SK-N-SH (cell line): ENCODE measurements at regions not wholly inside any gene's neighbourhood (a gene's known extent, or its start where the extent isn't known, plus 50 kb on each side); places are given as distances from the start of the nearest gene placed in this dataset.

ENCODE experiments used
- CTCF ChIA-PET: fragments of 300-600, 350-600 bp; formaldehyde crosslinking; extraction: SDS; loops from one replicate; lab custom pipeline; 2021; lab: Yijun Ruan, JAX
- POLR2A ChIA-PET: fragments of 350-600 bp; sonication (Branson Sonifier 250); formaldehyde crosslinking; extraction: SDS; loops from one replicate; lab custom pipeline; 2020; ENCODE audit warnings: antibody characterized with exemption, inconsistent platforms; lab: Yijun Ruan, JAX
- DNase-seq: peaks from one replicate; pipeline ENCODE4 v3.0.0; 2012
- H2AFZ ChIP-seq: fragments of 200-600 bp; sonication (generic); 2 replicates; pipeline ENCODE4 v1.8.1; 2016; ENCODE audit warnings: antibody characterized with exemption, mild to moderate bottlenecking, low read depth
- H3F3A ChIP-seq: fragments of 200-600 bp; sonication (generic); replicated peaks from 2 replicates; pipeline ENCODE3; 2016; ENCODE audit warnings: antibody characterized with exemption, mild to moderate bottlenecking; ENCODE audit not compliant: insufficient read depth
- H3K27ac ChIP-seq, 2 experiments: fragments of 200-500 bp in 1 of 2; fragments of 200-600 bp in 1 of 2; sonication (Bioruptor generic) in 1 of 2; sonication (generic), shearing (Covaris generic) in 1 of 2; 2 replicates each; pipeline versions ENCODE4 v1.5.1 to v1.6.1; 2014 to 2016; ENCODE audit warnings: low read depth in 2 of 2, inconsistent platforms in 1 of 2, low read length in 1 of 2, mild to moderate bottlenecking in 1 of 2, mixed read lengths in 1 of 2
- H3K27me3 ChIP-seq: fragments of 200-600 bp; sonication (generic), shearing (Covaris generic); 2 replicates; pipeline ENCODE4 v1.6.1; 2016; ENCODE audit warnings: mixed run types; ENCODE audit not compliant: insufficient read depth
- H3K36me3 ChIP-seq, 2 experiments: fragments of 200-500 bp in 1 of 2; fragments of 200-600 bp in 1 of 2; sonication (Bioruptor generic) in 1 of 2; sonication (generic) in 1 of 2; replicated peaks in 1 of 2; 2 replicates each; pipeline versions ENCODE3 to v1.5.1; 2014 to 2016; ENCODE audit warnings: low read length in 1 of 2, mild to moderate bottlenecking in 1 of 2; ENCODE audit not compliant: insufficient read depth in 2 of 2, control insufficient read depth in 1 of 2
- H3K4me1 ChIP-seq, 2 experiments: fragments of 200-500 bp in 1 of 2; fragments of 200-600 bp in 1 of 2; sonication (Bioruptor generic) in 1 of 2; sonication (generic), shearing (Covaris generic) in 1 of 2; 2 replicates each; pipeline versions ENCODE4 v1.5.1 to v1.6.1; 2014 to 2016; ENCODE audit warnings: low read depth in 1 of 2, low read length in 1 of 2, mixed run types in 1 of 2; ENCODE audit not compliant: insufficient read depth in 2 of 2, control insufficient read depth in 1 of 2
- H3K4me2 ChIP-seq: fragments of 200-600 bp; sonication (generic), shearing (Covaris generic); 2 replicates; pipeline ENCODE4 v1.6.1; 2017; ENCODE audit warnings: mixed run types
- H3K4me3 ChIP-seq, 2 experiments: fragments of 200-500 bp in 1 of 2; fragments of 200-600 bp in 1 of 2; sonication (Bioruptor generic) in 1 of 2; sonication (generic), shearing (Covaris generic) in 1 of 2; 2 replicates each; pipeline versions ENCODE4 v1.5.1 to v1.8.1; 2014 to 2016; ENCODE audit warnings: low read depth in 2 of 2, inconsistent platforms in 1 of 2, low read length in 1 of 2, mild to moderate bottlenecking in 1 of 2, mixed read lengths in 1 of 2, moderate library complexity in 1 of 2
- H3K79me2 ChIP-seq: fragments of 200-600 bp; sonication (generic); 2 replicates; pipeline ENCODE4 v1.8.1; 2017; ENCODE audit warnings: mild to moderate bottlenecking; ENCODE audit not compliant: insufficient read depth
- H3K9ac ChIP-seq: fragments of 200-600 bp; sonication (generic); 2 replicates; pipeline ENCODE4 v1.6.1; 2017; ENCODE audit warnings: mixed run types
- H3K9me2 ChIP-seq: fragments of 200-600 bp; sonication (generic); 2 replicates; pipeline ENCODE4 v1.6.1; 2017; ENCODE audit warnings: mixed run types
- H3K9me3 ChIP-seq: fragments of 200-600 bp; sonication (generic); 2 replicates; pipeline ENCODE4 v1.6.1; 2017; ENCODE audit warnings: mixed run types, mild to moderate bottlenecking, moderate library complexity
- H4K20me1 ChIP-seq: fragments of 200-600 bp; sonication (generic); 2 replicates; pipeline ENCODE4 v1.6.1; 2017; ENCODE audit warnings: mild to moderate bottlenecking, mixed run types; ENCODE audit not compliant: insufficient read depth
- FOSL2 ChIP-seq: IDR thresholded peaks from 2 replicates; pipeline ENCODE4 v1.4.0; 2012; ENCODE audit warnings: low read depth, mild to moderate bottlenecking, moderate library complexity, borderline replicate concordance
- FOXJ3 ChIP-seq: sonication (generic); formaldehyde crosslinking; IDR thresholded peaks from 2 replicates; pipeline ENCODE4 v1.5.1; 2020; ENCODE audit warnings: mild to moderate bottlenecking, missing genetic modification reagents
- GABPA ChIP-seq: IDR thresholded peaks from 2 replicates; pipeline ENCODE4 v1.4.0; 2012; ENCODE audit warnings: low read depth, mild to moderate bottlenecking
- GATA2 ChIP-seq: sonication (generic); formaldehyde crosslinking; IDR thresholded peaks from 2 replicates; pipeline ENCODE4 v1.5.0; 2020; ENCODE audit warnings: mild to moderate bottlenecking, missing genetic modification reagents
- JUND ChIP-seq: IDR thresholded peaks from 2 replicates; pipeline ENCODE4 v1.4.0; 2012
- MXI1 ChIP-seq: IDR thresholded peaks from 2 replicates; pipeline ENCODE4 v1.6.1; 2012; ENCODE audit warnings: mild to moderate bottlenecking, low read depth, low read length, improper control_type of control experiment
- NFIC ChIP-seq: IDR thresholded peaks from 2 replicates; pipeline ENCODE4 v1.4.0; 2012; ENCODE audit warnings: borderline replicate concordance
- NRF1 ChIP-seq: IDR thresholded peaks from 2 replicates; pipeline ENCODE4 v1.6.1; 2012; ENCODE audit warnings: low read depth, mild to moderate bottlenecking, low read length
- POLR2AphosphoS5 ChIP-seq: IDR thresholded peaks from 2 replicates; pipeline ENCODE4 v1.6.1; 2012; ENCODE audit warnings: low read depth, low read length
- RFX5 ChIP-seq: IDR thresholded peaks from 2 replicates; pipeline ENCODE4 v1.6.1; 2012; ENCODE audit warnings: mild to moderate bottlenecking, improper control_type of control experiment, low read length
- SIN3A ChIP-seq: IDR thresholded peaks from 2 replicates; pipeline ENCODE4 v1.6.1; 2012; ENCODE audit warnings: low read depth, mild to moderate bottlenecking, low read length, moderate library complexity, borderline replicate concordance
- TCF12 ChIP-seq: IDR thresholded peaks from 2 replicates; pipeline ENCODE4 v1.4.0; 2012
- WGBS: methylation state at CpG from one replicate; pipeline ENCODE4 v1.1.6; 2017; ENCODE audit warnings: low lambda C conversion rate; 5-methylcytosine and 5-hydroxymethylcytosine counted together
- TF ChIP-seq, protein P1 (sequence below): IDR thresholded peaks from 2 replicates; pipeline ENCODE4 v1.4.0; 2012; ENCODE audit warnings: low read depth, borderline replicate concordance
- TF ChIP-seq, protein P2 (sequence below): IDR thresholded peaks from 2 replicates; pipeline ENCODE4; 2012
- TF ChIP-seq, protein P3 (sequence below): IDR thresholded peaks from 2 replicates; pipeline ENCODE4 v1.4.0; 2012; ENCODE audit warnings: low read depth
- TF ChIP-seq, protein P4 (sequence below): fragments of 150-350 bp; IDR thresholded peaks from 2 replicates; pipeline ENCODE4 v1.6.1; 2017; ENCODE audit warnings: antibody characterized with exemption, low read length, low read depth, borderline replicate concordance
- TF ChIP-seq, protein P5 (sequence below): fragments of 150-350 bp; IDR thresholded peaks from 2 replicates; pipeline ENCODE4 v1.6.1; 2016; ENCODE audit warnings: mild to moderate bottlenecking, low read depth, low read length

DNA sequence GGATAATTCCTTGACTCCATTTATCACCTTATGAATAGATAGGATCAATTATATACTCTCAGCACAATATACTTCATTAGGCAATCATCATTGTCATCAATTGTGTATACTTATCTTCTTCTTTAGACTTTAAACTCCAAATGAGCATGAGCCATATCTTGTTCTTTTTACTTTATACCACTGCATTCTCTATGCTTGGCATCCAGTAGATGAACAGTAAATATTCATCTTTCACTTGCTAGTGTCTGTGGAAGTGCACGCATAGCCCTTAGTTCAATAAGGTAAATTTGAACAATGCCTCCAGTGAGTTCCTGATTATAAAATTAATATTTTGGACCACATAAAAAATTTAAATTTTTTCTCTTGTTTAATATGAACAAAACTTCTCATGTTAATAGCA, 172.3 kb upstream of the SPRY2 start (continued):
- TF ChIP-seq, protein P1, sequence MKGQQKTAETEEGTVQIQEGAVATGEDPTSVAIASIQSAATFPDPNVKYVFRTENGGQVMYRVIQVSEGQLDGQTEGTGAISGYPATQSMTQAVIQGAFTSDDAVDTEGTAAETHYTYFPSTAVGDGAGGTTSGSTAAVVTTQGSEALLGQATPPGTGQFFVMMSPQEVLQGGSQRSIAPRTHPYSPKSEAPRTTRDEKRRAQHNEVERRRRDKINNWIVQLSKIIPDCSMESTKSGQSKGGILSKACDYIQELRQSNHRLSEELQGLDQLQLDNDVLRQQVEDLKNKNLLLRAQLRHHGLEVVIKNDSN = no peak

DNA sequence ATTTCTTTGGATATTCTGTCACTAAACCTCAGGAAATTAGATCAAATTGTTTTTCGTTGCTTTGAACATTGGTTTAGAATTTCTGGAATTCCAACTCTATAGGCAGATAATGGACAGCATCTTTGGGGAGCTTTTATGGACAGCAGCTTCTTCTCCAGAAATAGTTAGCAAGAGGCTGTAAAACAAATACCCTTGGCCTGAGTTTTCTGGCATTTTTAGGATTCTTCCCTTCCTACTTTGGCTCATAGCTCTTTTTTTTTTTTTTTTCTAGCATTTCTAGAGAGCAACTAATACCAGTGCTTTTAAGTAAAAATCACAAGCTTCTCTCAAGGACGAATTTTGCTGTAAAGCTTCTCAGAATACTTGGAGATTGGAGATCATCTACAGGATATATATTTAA, 169.8 kb upstream of the SPRY2 start:
- CTCF ChIA-PET = no interaction called here

DNA sequence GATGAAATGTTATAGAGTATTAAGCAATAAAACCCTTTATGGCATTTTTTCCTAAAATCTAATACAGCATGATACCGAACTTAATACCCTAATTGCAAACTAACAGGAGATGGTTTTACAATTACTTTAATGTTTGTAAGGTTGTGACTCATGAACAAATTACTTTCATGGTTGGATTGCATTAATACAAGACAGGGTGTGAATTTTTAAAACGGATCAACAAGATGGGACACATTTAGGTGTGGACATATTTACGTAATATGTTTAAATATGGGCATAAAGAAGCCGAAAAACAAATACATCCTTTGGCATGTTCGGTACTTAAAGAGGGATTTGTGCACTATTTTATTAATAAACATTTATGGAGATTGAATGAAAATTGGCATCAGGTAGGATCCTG, 168.3 kb upstream of the SPRY2 start:
- ChIA-PET CTCF (no interaction called here), POLR2A (no interaction called here)
- Histone ChIP-seq H2AFZ (no peak overlapping the region), H3K4me1 (no peaks in the 10 kb centered on the region), H3K9me3 (no peaks in the 10 kb centered on the region), H3K9ac (no peak overlapping the region), H3K4me3 (no peak overlapping the region), H3F3A (no peaks in the 10 kb centered on the region), H3K4me2 (no peak overlapping the region), H3K9me2 (no peaks in the 10 kb centered on the region), H3K27ac (no peak overlapping the region), H3K27me3 (no peaks in the 10 kb centered on the region), H3K36me3 (no peaks in the 10 kb centered on the region), H4K20me1 (no peaks in the 10 kb centered on the region), H3K79me2 (no peaks in the 10 kb centered on the region)
- DNase-seq = no peak
- WGBS = 73% methylated on average over 5 of the region's 5 CpGs
- TF ChIP-seq JUND (no peak), GATA2 (CRISPR knock-in tag) (no peak), NFIC (no peak), TCF12 (no peak), GABPA (no peak), POLR2AphosphoS5 (no peak), MXI1 (no peak), NRF1 (no peak), SIN3A (no peak), FOSL2 (no peak)
- TF ChIP-seq, protein P2, sequence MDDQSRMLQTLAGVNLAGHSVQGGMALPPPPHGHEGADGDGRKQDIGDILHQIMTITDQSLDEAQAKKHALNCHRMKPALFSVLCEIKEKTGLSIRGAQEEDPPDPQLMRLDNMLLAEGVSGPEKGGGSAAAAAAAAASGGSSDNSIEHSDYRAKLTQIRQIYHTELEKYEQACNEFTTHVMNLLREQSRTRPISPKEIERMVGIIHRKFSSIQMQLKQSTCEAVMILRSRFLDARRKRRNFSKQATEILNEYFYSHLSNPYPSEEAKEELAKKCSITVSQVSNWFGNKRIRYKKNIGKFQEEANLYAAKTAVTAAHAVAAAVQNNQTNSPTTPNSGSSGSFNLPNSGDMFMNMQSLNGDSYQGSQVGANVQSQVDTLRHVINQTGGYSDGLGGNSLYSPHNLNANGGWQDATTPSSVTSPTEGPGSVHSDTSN = no peak
- TF ChIP-seq, protein P3, sequence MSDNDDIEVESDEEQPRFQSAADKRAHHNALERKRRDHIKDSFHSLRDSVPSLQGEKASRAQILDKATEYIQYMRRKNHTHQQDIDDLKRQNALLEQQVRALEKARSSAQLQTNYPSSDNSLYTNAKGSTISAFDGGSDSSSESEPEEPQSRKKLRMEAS = no peak
- TF ChIP-seq, protein P4, sequence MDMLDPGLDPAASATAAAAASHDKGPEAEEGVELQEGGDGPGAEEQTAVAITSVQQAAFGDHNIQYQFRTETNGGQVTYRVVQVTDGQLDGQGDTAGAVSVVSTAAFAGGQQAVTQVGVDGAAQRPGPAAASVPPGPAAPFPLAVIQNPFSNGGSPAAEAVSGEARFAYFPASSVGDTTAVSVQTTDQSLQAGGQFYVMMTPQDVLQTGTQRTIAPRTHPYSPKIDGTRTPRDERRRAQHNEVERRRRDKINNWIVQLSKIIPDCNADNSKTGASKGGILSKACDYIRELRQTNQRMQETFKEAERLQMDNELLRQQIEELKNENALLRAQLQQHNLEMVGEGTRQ = no peak

More for the DNA sequence above, 169.8 kb upstream of the SPRY2 start:
- H3K4me3 ChIP-seq = no peak overlapping the region
- no peaks in the 10 kb centered on the region for H3K9me3 ChIP-seq
- no peak overlapping the region for H3K4me2 ChIP-seq
- H3K79me2 ChIP-seq = no peaks in the 10 kb centered on the region
- no peaks in the 10 kb centered on the region for H4K20me1 ChIP-seq
- 63% methylated on average over 2 of the region's 2 CpGs for WGBS
- H3K4me1 ChIP-seq = no peaks in the 10 kb centered on the region
- DNase-seq = no peak
- no peaks in the 10 kb centered on the region for H3K9me2 ChIP-seq
- POLR2A ChIA-PET = no interaction called here
- H3K27me3 ChIP-seq = no peaks in the 10 kb centered on the region
- H3K27ac ChIP-seq = no peak overlapping the region
- no peaks in the 10 kb centered on the region for H3F3A ChIP-seq
- no peak overlapping the region for H2AFZ ChIP-seq
- H3K36me3 ChIP-seq = no peaks in the 10 kb centered on the region
- H3K9ac ChIP-seq = no peak overlapping the region
- TF ChIP-seq FOSL2 (no peak), GATA2 (CRISPR knock-in tag) (no peak), GABPA (no peak), FOXJ3 (CRISPR knock-in tag) (no peak), RFX5 (no peak), JUND (no peak), POLR2AphosphoS5 (no peak), NFIC (no peak)
- TF ChIP-seq, protein P2 = no peak
- TF ChIP-seq, protein P5, sequence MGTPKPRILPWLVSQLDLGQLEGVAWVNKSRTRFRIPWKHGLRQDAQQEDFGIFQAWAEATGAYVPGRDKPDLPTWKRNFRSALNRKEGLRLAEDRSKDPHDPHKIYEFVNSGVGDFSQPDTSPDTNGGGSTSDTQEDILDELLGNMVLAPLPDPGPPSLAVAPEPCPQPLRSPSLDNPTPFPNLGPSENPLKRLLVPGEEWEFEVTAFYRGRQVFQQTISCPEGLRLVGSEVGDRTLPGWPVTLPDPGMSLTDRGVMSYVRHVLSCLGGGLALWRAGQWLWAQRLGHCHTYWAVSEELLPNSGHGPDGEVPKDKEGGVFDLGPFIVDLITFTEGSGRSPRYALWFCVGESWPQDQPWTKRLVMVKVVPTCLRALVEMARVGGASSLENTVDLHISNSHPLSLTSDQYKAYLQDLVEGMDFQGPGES = no peak
